ENCODE measurements at regions not wholly inside any gene's neighbourhood (a gene's known extent, or its start where the extent isn't known, plus 50 kb on each side); places are given as distances from the start of the nearest gene placed in this dataset.
"Not testable (repeated sequence)": the region's sequence is repeated elsewhere in the genome, so short reads cannot be mapped to it uniquely, and the experiment has no call there.

DNA sequence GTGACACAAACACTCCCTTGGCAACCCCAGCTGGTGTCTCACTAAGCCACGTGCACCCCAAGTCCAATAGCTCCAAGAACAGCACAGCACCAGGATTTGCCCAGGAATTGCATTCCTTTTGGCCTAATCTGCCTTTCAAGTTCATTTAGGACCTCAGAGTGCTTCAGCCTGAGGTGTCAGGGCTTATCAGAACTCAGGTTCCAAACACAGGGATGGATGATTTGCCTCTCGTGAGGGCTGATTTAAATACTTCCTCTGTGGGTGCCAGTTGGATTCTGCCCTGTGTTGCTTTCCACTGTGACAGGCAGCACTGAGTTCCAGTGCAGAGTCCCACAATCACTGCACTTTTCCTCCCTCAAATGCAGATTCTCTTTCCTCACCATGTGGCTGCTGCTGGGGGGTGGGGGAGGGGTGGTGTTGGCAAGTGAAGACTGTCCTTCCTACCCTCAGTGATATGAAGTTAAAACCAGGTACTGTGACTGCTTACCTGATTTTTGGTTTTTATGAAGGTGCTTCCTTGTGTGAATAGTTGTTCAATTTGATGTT is 204.3 kb upstream of the STAC start:
- no peaks in the 10 kb centered on the region for H3K27me3 ChIP-seq (ENCODE audit: control insufficient read depth, insufficient read depth, low read length)
- H3K36me3 ChIP-seq (ENCODE audit: control insufficient read depth, insufficient read depth, low read length), result no peaks in the 10 kb centered on the region

DNA sequence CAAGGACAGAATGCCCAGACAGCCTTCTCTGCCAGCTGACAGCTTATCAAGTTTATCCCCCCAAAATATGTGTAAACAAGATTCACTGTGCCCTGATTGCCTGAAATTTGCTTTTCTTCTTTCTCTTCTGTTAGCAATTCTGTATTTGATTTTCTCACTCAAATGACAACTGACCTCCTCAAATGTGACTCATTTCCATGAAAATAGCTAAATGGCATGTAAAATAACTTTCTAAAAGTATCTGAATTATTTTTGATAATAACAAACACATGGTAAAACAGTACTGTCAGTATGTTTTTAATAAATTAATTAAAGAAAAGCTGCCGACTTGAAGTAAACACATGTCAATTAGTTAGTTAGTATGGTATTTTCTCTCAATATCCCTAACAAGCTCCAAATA is 202.3 kb upstream of the STAC start:
- no peaks in the 10 kb centered on the region for H3K4me1 ChIP-seq (ENCODE audit: control insufficient read depth, insufficient read depth, low read length)
- no CpG with 5 or more reads among the region's 1 CpG for WGBS (ENCODE audit: insufficient coverage)
- H3K9me3 ChIP-seq (replicated peaks; ENCODE audit: control insufficient read depth, low read depth, low read length), result no peaks in the 10 kb centered on the region
- H3K36me3 ChIP-seq (ENCODE audit: control insufficient read depth, insufficient read depth, low read length), result no peaks in the 10 kb centered on the region
- DNase-seq, result no peak
- no peak overlapping the region for H3K4me3 ChIP-seq (ENCODE audit: low read length)
- H3K27me3 ChIP-seq (ENCODE audit: control insufficient read depth, insufficient read depth, low read length), result no peaks in the 10 kb centered on the region
- no peak overlapping the region for H3K27ac ChIP-seq (ENCODE audit: low read length)

More for the DNA sequence above, 204.3 kb upstream of the STAC start:
- Histone ChIP-seq H3K27ac (ENCODE audit: low read length) (no peak overlapping the region), H3K9me3 (replicated peaks; ENCODE audit: control insufficient read depth, low read depth, low read length) (no peaks in the 10 kb centered on the region), H3K4me3 (ENCODE audit: low read length) (no peak overlapping the region), H3K4me1 (ENCODE audit: control insufficient read depth, insufficient read depth, low read length) (no peaks in the 10 kb centered on the region)
- 60% methylated on average over 1 of the region's 2 CpGs for WGBS (ENCODE audit: insufficient coverage)
- DNase-seq, result no peak

DNA sequence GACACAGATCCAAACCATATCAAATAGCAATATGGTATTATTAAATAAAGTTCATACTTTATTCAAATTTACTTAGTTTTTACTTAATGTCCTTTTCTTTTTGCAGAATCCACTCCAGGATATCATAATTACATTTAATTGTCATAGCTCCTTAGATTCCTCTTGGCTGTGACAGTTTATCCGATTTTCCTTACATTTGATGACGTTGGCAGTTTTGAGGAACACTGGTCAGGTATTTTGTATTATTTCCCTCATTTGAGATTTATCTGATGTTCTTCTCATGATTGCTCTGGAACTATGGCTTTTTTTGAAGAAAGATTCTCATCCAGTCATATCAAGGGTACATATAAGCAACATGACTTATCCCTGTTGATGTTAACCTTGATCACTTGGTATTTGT is 198.3 kb upstream of the STAC start:
- Histone ChIP-seq H3K4me3 (ENCODE audit: low read length) (no peak overlapping the region), H3K27me3 (ENCODE audit: control insufficient read depth, insufficient read depth, low read length) (no peaks in the 10 kb centered on the region), H3K36me3 (ENCODE audit: control insufficient read depth, insufficient read depth, low read length) (no peaks in the 10 kb centered on the region), H3K9me3 (replicated peaks; ENCODE audit: control insufficient read depth, low read depth, low read length) (no peaks in the 10 kb centered on the region), H3K4me1 (ENCODE audit: control insufficient read depth, insufficient read depth, low read length) (no peaks in the 10 kb centered on the region), H3K27ac (ENCODE audit: low read length) (no peak overlapping the region)
- no CpG with 5 or more reads among the region's 2 CpGs for WGBS (ENCODE audit: insufficient coverage)
- no peak for DNase-seq

DNA sequence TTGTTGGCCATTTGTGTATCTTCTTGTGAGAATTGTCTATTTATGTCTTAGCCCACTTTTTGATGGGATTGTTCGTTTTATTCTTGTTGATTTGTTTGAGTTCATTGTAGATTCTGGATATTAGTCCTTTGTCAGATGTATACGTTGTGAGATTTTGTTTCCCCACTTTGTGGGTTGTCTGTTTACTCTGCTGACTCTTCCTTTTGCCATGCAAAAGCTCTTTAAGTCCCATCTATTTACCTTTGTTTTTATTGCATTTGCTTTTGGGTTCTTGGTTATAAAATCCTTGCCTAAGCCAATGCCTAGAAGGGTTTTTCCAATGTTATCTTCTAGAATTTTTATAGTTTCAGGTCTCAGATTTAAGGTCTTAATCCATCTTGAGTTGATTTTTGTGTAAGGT is 193.1 kb upstream of the STAC start:
- H3K27ac ChIP-seq (ENCODE audit: low read length); H3K36me3 ChIP-seq (ENCODE audit: control insufficient read depth, insufficient read depth, low read length); H3K4me1 ChIP-seq (ENCODE audit: control insufficient read depth, insufficient read depth, low read length); H3K4me3 ChIP-seq (ENCODE audit: low read length); H3K9me3 ChIP-seq (replicated peaks; ENCODE audit: control insufficient read depth, low read depth, low read length); DNase-seq; H3K27me3 ChIP-seq (ENCODE audit: control insufficient read depth, insufficient read depth, low read length): not testable (repeated sequence)
- WGBS (ENCODE audit: insufficient coverage), result no CpG with 5 or more reads among the region's 2 CpGs

DNA sequence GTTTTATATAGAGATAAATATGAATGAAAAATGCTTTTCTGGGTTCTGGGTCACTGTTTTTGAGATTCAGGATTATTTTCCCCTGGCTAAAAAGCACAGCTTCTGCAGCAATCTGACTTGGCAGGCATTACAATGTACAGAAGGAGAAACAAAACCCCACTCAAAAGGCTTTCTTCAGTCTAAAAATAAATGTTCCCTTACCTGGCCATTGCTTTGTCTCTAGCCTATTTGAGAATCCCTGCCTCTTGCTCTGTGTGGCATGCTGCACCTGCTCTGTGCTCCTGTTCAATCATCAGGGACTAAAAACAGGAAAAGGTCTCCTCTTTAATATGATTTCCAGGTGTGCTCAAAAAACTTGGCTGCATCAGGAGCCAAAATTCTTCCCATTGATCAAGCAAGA is 187.4 kb upstream of the STAC start:
- Histone ChIP-seq H3K9me3 (replicated peaks; ENCODE audit: control insufficient read depth, low read depth, low read length) (no peaks in the 10 kb centered on the region), H3K4me3 (ENCODE audit: low read length) (no peak overlapping the region), H3K36me3 (ENCODE audit: control insufficient read depth, insufficient read depth, low read length) (no peaks in the 10 kb centered on the region), H3K27me3 (ENCODE audit: control insufficient read depth, insufficient read depth, low read length) (no peaks in the 10 kb centered on the region), H3K4me1 (ENCODE audit: control insufficient read depth, insufficient read depth, low read length) (no peaks in the 10 kb centered on the region), H3K27ac (ENCODE audit: low read length) (no peak overlapping the region)
- peak; percentile 13 for DNase-seq

DNA sequence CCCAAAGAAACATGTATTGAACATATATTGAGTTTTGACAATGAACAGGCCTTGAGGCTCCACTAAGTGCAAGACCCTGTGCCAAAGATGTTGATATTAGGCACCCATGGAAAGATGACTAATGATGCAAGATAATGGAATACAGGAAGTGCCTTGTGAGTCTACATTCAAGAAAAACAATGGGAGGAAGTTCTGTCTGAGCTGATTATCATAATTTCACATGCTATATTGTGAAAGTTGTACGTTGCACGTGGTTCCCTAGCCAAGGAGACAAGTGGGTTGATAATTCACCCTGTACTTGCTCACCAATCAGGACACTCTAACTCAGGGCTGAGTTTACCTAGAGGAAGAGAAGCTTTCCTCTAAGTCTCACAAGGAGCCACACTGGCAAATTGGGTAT is 186.9 kb upstream of the STAC start:
- H3K36me3 ChIP-seq (ENCODE audit: control insufficient read depth, insufficient read depth, low read length), result no peaks in the 10 kb centered on the region
- no peaks in the 10 kb centered on the region for H3K4me1 ChIP-seq (ENCODE audit: control insufficient read depth, insufficient read depth, low read length)
- no CpG with 5 or more reads among the region's 2 CpGs for WGBS (ENCODE audit: insufficient coverage)
- H3K27me3 ChIP-seq (ENCODE audit: control insufficient read depth, insufficient read depth, low read length), result no peaks in the 10 kb centered on the region
- peak; percentile 37 for DNase-seq
- no peaks in the 10 kb centered on the region for H3K9me3 ChIP-seq (replicated peaks; ENCODE audit: control insufficient read depth, low read depth, low read length)
- no peak overlapping the region for H3K27ac ChIP-seq (ENCODE audit: low read length)
- no peak overlapping the region for H3K4me3 ChIP-seq (ENCODE audit: low read length)

DNA sequence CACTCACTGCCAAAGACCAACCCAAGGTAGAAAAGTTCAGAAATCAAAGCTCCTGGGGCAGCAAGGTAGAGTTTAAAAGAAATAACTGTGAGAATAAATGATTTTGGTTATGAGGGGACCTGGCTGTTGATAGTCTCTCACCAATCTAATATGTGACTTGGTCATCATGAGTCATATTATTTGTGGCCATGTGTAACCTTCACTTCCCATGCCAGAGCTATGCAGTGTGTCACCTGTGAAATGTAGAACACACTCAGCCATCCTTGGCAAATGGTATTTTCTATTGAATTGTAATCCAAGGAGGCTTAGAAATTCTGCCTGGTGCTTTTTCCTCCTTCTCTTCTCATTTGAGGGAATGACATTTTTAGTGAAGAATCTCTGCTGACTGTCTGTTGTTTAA is 184.2 kb upstream of the STAC start:
- DNase-seq, result no peak
- H3K27me3 ChIP-seq (ENCODE audit: control insufficient read depth, insufficient read depth, low read length), result no peaks in the 10 kb centered on the region
- no peaks in the 10 kb centered on the region for H3K36me3 ChIP-seq (ENCODE audit: control insufficient read depth, insufficient read depth, low read length)
- no peak overlapping the region for H3K4me3 ChIP-seq (ENCODE audit: low read length)
- no peaks in the 10 kb centered on the region for H3K9me3 ChIP-seq (replicated peaks; ENCODE audit: control insufficient read depth, low read depth, low read length)
- no peak overlapping the region for H3K27ac ChIP-seq (ENCODE audit: low read length)
- no peaks in the 10 kb centered on the region for H3K4me1 ChIP-seq (ENCODE audit: control insufficient read depth, insufficient read depth, low read length)

DNA sequence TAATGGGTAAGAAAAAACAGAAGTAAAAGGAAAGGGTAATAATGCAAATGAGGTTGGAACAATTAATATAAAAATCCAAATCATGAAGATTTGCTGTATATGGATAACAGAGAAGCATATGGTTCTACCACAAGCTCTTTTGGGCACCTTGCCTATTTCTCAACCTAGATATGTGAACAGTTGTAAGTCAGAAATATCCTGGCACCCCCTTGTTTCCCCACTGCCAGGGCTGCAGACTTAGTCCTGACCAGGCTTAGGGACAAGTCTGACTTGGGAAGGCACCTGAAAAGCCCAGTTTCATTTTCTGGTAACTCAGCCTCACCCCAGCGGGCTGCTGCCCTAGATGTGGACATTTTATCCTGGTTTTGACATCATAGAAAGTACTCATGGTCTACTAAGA is 183.2 kb upstream of the STAC start:
- WGBS (ENCODE audit: insufficient coverage), result 40% methylated on average over 1 of the region's 1 CpG
- no peaks in the 10 kb centered on the region for H3K36me3 ChIP-seq (ENCODE audit: control insufficient read depth, insufficient read depth, low read length)
- no peak for DNase-seq
- H3K27me3 ChIP-seq (ENCODE audit: control insufficient read depth, insufficient read depth, low read length), result no peaks in the 10 kb centered on the region
- no peak overlapping the region for H3K4me3 ChIP-seq (ENCODE audit: low read length)
- H3K9me3 ChIP-seq (replicated peaks; ENCODE audit: control insufficient read depth, low read depth, low read length), result no peaks in the 10 kb centered on the region
- H3K27ac ChIP-seq (ENCODE audit: low read length), result no peak overlapping the region
- no peaks in the 10 kb centered on the region for H3K4me1 ChIP-seq (ENCODE audit: control insufficient read depth, insufficient read depth, low read length)

DNA sequence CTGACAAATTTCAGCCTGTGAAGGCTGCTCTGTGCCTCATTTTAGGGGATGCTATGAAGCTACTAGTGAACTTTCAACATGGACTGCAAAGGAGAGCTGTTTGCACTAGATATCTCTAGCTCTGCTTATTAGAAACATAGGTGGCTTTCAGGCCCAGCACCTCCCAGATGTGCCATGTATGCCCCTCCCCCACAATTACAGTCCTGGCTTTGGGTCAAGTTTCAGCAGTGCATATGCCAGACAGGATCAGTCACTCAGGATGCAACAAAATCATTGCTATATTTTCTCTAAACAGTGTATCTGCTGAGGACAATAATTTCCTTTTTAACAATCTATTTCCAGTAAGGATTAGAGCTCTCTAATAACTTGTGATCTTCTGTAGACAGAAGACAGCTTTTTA is 178.8 kb upstream of the STAC start:
- peak; percentile 9 for DNase-seq
- no peaks in the 10 kb centered on the region for H3K27me3 ChIP-seq (ENCODE audit: control insufficient read depth, insufficient read depth, low read length)
- H3K4me3 ChIP-seq (ENCODE audit: low read length), result no peak overlapping the region
- no peaks in the 10 kb centered on the region for H3K4me1 ChIP-seq (ENCODE audit: control insufficient read depth, insufficient read depth, low read length)
- no peaks in the 10 kb centered on the region for H3K9me3 ChIP-seq (replicated peaks; ENCODE audit: control insufficient read depth, low read depth, low read length)
- no peak overlapping the region for H3K27ac ChIP-seq (ENCODE audit: low read length)
- no peaks in the 10 kb centered on the region for H3K36me3 ChIP-seq (ENCODE audit: control insufficient read depth, insufficient read depth, low read length)

DNA sequence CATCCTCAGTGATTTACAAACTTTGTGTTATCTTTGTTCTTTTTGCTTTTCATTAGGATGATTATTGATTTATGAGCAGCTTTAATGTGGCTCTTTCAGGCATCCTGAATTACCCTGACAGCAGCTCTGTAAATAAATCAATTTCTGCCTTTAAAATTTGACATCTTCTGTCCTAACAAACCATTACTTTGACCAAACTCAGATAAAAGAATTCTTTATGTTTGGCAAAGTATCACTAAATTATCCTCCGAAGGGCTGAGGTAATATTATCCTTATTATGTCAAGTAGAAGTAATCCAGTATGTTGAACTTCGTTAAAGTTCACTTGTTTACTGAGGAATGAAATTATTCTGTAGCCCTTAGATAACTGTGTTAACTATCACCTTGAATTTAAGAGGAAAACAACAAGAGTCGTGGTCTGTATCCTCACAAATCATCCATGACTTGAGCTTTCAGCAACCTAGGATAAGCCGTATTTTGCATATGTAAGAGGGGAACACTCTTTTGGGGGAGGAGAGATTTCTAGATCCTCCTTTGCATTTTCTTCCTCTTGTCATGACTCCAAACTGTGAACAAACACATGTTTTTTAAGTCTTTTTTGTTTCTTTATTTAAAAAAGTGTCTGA is 173.2 kb upstream of the STAC start:
- Histone ChIP-seq H3K4me3 (ENCODE audit: low read length) (no peak overlapping the region), H3K27me3 (ENCODE audit: control insufficient read depth, insufficient read depth, low read length) (no peaks in the 10 kb centered on the region), H3K27ac (ENCODE audit: low read length) (no peak overlapping the region), H3K36me3 (ENCODE audit: control insufficient read depth, insufficient read depth, low read length) (no peaks in the 10 kb centered on the region), H3K4me1 (ENCODE audit: control insufficient read depth, insufficient read depth, low read length) (peaks cover 5% of the 10 kb centered on the region), H3K9me3 (replicated peaks; ENCODE audit: control insufficient read depth, low read depth, low read length) (no peaks in the 10 kb centered on the region)
- peak; percentile 31 for DNase-seq
- WGBS (ENCODE audit: insufficient coverage), result no CpG with 5 or more reads among the region's 4 CpGs

Measured in muscle of leg (tissue), 3 donors.